ENCODE measurements at regions not wholly inside any gene's neighbourhood (a gene's known extent, or its start where the extent isn't known, plus 50 kb on each side); places are given as distances from the start of the nearest gene placed in this dataset.

- no peak for TF ChIP-seq SAP30 (IDR thresholded peaks at IDR 0.05; ENCODE audit: insufficient read depth, insufficient replicate concordance, low read length)
- no peak for TF ChIP-seq CEBPB (IDR thresholded peaks at IDR 0.05; ENCODE audit: low read depth, low read length)
- no peak for TF ChIP-seq NANOG (IDR thresholded peaks at IDR 0.05; ENCODE audit: insufficient read depth, low read depth, low read length, poor library complexity, severe bottlenecking)
Measured at GRCh38 chr14:100468557-100468956, 118.7 kb downstream of the BEGAIN start (continued).

Data from H1 (cell line).